Small intestine (tissue), 7 donors: ENCODE measurements at regions not wholly inside any gene's neighbourhood (a gene's known extent, or its start where the extent isn't known, plus 50 kb on each side); places are given as distances from the start of the nearest gene placed in this dataset.
A peak's percentile ranks its signal among the peaks of the same experiment; 100 is the strongest.

Experiments
- DNase-seq, 2 donors: peaks; one replicate each; pipeline versions ENCODE4 v3.0.0 to v3.0.0-alpha.2; 2013
- FAIRE-seq: peaks from 2 replicates; lab custom pipeline; 2012; peaks lifted over from hg19 to GRCh38; lab: Jason Lieb, UNC
- H3K27ac ChIP-seq, 3 donors: one replicate each; pipeline ENCODE4 v1.5.1; 2013; ENCODE audit warnings: low read length in 2 of 3, mild to moderate bottlenecking in 2 of 3, control low read depth in 1 of 3, inconsistent platforms in 1 of 3, low read depth in 1 of 3, moderate library complexity in 1 of 3
- H3K27me3 ChIP-seq, 3 donors: one replicate each; pipeline ENCODE4 v1.6.1; 2013; ENCODE audit warnings: low read length in 3 of 3, inconsistent platforms in 1 of 3; ENCODE audit not compliant: control insufficient read depth in 3 of 3, insufficient read depth in 3 of 3
- H3K36me3 ChIP-seq, 3 donors: one replicate each; pipeline ENCODE4 v1.6.1; 2013; ENCODE audit warnings: low read length in 3 of 3, inconsistent platforms in 1 of 3, low read depth in 1 of 3, mild to moderate bottlenecking in 1 of 3, moderate library complexity in 1 of 3; ENCODE audit not compliant: control insufficient read depth in 3 of 3, insufficient read depth in 2 of 3
- H3K4me1 ChIP-seq, 3 donors: one replicate each; pipeline ENCODE4 v1.6.1; 2013; ENCODE audit warnings: low read length in 2 of 3, inconsistent platforms in 1 of 3, low read depth in 1 of 3, mild to moderate bottlenecking in 1 of 3, moderate library complexity in 1 of 3; ENCODE audit not compliant: control insufficient read depth in 3 of 3, insufficient read depth in 2 of 3
- H3K4me3 ChIP-seq, 3 donors: one replicate each; pipeline ENCODE4 v1.5.1; 2013; ENCODE audit warnings: low read length in 3 of 3, control low read depth in 1 of 3, inconsistent platforms in 1 of 3, low read depth in 1 of 3, mild to moderate bottlenecking in 1 of 3, moderate library complexity in 1 of 3
- H3K9me3 ChIP-seq, 2 donors: one replicate each; pipeline ENCODE4 v1.6.1; 2013; ENCODE audit warnings: low read depth in 1 of 2, low read length in 1 of 2; ENCODE audit not compliant: control insufficient read depth in 2 of 2, insufficient read depth in 1 of 2
- WGBS, 3 donors: extraction: QIAGEN DNeasy Blood & Tissue Kit; methylation state at CpG; one replicate each; pipeline ENCODE4 v1.1.7; 2013; 5-methylcytosine and 5-hydroxymethylcytosine counted together
- donor health status: healthy with polysubstance abuse.
- donor health status: control.
- donor health status: control.
- donor health status: Bipolar disorder and iron deficiency.
- donor health status: healthy.

DNA sequence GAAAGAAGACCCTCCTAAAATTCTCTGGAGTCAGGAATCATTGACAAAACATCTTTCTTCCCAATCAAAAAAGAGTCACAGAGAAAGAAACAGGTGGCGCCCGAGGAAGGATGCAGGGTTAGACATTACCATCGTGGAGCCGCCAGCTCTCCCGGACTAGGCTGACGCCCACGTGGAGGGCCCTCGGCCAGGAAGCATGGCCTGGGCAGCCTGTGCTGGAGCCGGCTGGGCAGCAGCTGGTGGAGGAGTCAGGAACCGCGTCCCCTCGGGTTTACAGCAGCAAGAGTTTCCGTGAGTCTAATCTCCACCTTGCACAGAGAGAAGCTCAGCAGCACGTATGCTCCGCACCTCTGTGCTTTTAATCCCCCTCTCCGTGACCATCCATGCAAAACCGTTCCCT, 533.7 kb upstream of the ATP11B start:
- DNase-seq, result no peak
- 40 to 44% (median 42%) methylated on average over 17 of the region's 17 CpGs for WGBS, 3 donors
- peaks cover 0 to 9% (median 3%) of the 10 kb centered on the region in 3 donors for H3K27me3 ChIP-seq
- no peak overlapping the region for H3K27ac ChIP-seq
- H3K4me3 ChIP-seq, result no peak overlapping the region
- no peaks in the 10 kb centered on the region for H3K36me3 ChIP-seq
- no peak for FAIRE-seq
- no peaks in the 10 kb centered on the region for H3K9me3 ChIP-seq
- H3K4me1 ChIP-seq, result no peaks in the 10 kb centered on the region

DNA sequence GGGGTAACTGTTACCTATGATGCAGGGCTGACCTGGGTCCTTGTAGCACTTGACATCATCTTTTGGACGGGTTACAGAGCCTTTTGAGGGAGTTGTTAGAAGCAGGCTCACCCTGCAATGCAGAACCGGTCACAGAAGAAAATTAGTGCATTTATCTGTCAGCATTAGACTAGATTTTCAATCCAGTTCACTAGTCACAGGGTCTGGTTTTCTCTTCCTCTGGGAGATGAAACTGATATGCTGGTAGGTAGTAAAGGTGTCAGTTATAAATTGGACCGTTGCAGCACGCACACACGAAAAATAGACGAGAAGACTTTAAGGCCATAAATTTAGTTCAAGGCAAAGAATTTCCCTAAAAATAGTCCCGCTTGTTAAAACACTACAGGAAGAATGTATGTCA, 532.3 kb upstream of the ATP11B start:
- peaks cover 0 to 9% (median 3%) of the 10 kb centered on the region in 3 donors for H3K27me3 ChIP-seq
- H3K27ac ChIP-seq, result no peak overlapping the region
- no peaks in the 10 kb centered on the region for H3K4me1 ChIP-seq
- no peaks in the 10 kb centered on the region for H3K9me3 ChIP-seq
- 66 to 68% (median 67%) methylated on average over 7 of the region's 7 CpGs for WGBS, 3 donors
- H3K4me3 ChIP-seq, result no peak overlapping the region
- DNase-seq, result no peak
- no peak for FAIRE-seq
- no peaks in the 10 kb centered on the region for H3K36me3 ChIP-seq

DNA sequence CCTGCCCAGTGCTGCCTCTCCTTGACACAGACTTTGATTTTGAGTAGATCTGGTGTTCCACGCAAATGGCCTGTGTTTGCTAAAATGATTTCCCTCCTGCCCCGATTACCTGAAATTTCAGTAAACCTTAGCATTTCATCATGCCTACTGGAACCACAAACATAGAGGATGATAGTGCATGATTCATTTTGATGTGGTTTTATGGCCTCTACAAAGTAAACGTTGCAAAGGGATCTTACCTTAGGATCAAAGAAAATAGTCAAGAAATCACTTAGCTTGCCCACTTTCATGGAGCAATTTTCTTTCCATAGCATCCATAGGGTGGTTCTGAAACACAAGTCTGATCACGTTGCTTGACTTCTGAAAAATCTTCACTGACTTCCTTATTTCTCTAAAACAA, 524.6 kb upstream of the ATP11B start:
- Histone ChIP-seq H3K36me3 (no peaks in the 10 kb centered on the region), H3K4me1 (no peaks in the 10 kb centered on the region), H3K27me3 (peaks cover 0 to 3% (median 0%) of the 10 kb centered on the region in 3 donors), H3K4me3 (no peak overlapping the region), H3K9me3 (no peaks in the 10 kb centered on the region), H3K27ac (no peak overlapping the region)
- no peak for FAIRE-seq
- DNase-seq, result no peak
- 46 to 67% (median 60%) methylated on average over 4 of the region's 4 CpGs for WGBS, 3 donors

DNA sequence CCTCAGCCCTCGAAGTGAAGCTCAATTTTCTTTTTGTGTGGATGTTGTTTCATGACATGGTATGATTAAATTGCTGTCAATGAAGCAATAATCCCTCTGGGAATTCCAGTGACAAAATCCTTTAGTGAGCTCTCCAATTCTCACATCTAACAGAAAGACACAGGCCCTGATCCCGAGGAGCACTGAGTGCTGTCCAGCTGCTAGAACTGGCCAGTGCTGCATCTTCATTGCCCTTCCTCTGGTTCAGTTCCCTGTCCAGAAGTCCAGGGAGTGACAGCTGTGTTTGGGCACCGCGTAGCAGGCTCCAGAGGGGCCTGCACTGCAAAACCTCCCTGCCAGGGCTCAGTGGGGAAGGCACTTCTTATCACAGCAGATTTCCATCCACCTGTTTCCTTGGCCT, 516.8 kb upstream of the ATP11B start:
- Histone ChIP-seq H3K4me3 (no peak overlapping the region), H3K27me3 (no peaks in the 10 kb centered on the region), H3K36me3 (no peaks in the 10 kb centered on the region), H3K27ac (no peak overlapping the region), H3K4me1 (no peaks in the 10 kb centered on the region), H3K9me3 (no peaks in the 10 kb centered on the region)
- FAIRE-seq, result no peak
- no peak for DNase-seq
- 34 to 52% (median 45%) methylated on average over 4 of the region's 4 CpGs for whole genome bisulfite sequencing, 3 donors

DNA sequence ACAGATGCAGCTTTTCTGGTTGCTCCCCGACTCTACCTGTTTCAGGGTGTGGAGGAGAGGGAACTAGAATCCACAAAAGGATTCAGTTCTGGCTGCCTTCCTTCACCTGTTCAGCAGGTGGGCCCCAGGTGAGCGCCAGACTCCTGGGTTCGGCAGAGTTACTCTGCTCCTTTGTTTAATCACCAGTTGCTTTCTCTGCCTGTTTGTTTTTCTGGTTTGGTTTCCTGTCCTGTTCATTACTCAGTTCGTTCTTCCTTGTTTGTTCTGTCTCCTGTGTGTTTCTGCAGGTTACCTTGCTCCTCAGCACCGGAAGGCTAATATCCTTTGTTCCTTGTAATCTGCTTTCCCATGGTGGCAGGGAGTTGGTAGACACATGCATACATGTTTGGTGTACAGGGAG, 508.5 kb upstream of the ATP11B start:
- DNase-seq (peak; percentile 1 to 34), FAIRE-seq (no peak)
- 17 to 39% (median 21%) methylated on average over 5 of the region's 5 CpGs for WGBS, 3 donors
- H3K27me3 ChIP-seq, result no peaks in the 10 kb centered on the region
- H3K4me1 ChIP-seq, result peaks cover 0 to 7% (median 0%) of the 10 kb centered on the region in 3 donors
- no peak overlapping the region for H3K4me3 ChIP-seq
- no peaks in the 10 kb centered on the region for H3K9me3 ChIP-seq
- H3K27ac ChIP-seq, result no peak overlapping the region
- no peaks in the 10 kb centered on the region for H3K36me3 ChIP-seq

DNA sequence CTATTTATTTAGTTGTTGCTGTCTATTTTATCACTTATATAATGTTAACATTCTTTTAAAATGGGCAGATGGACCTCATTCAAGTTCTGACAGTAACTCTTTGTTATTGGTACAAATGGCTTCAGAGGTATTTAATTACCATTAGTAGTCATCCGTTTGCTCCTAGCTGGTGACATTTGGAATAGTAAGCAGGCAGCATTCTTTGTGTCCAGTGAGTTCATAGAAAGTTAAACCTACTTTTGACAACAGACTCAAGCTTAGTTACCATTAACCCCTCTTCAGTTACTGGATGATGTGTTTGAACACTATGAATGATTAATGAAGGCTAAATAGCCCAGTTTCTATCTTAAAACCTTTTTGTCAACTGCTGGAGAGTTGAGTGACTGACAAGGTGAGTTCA, 500.7 kb upstream of the ATP11B start:
- peaks cover 0 to 2% (median 0%) of the 10 kb centered on the region in 3 donors for H3K27me3 ChIP-seq
- no peaks in the 10 kb centered on the region for H3K36me3 ChIP-seq
- WGBS, 3 donors, result 26 to 40% (median 39%) methylated on average over 1 of the region's 1 CpG
- no peak for DNase-seq
- no peak overlapping the region for H3K4me3 ChIP-seq
- H3K4me1 ChIP-seq, result no peaks in the 10 kb centered on the region
- H3K9me3 ChIP-seq, result no peaks in the 10 kb centered on the region
- no peak overlapping the region for H3K27ac ChIP-seq
- FAIRE-seq, result no peak

DNA sequence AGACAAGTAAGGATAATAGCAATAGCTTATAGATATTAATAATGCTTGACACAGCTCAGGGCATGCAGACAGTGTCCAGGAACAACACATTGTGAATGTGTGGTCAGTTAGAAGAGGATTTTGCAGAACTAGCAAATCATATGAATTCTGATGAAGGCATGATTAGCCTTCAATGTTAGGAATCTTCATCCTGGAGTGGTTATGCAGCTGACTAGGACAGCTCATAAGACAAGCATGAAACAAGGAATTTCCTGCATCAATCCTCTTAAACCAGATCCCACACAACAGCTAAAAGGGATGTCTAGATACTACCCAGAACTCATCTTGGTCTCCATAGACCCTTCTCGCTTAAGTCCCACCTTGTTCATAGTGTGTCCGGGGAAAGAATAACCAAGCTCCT, 499.0 kb upstream of the ATP11B start:
- Histone ChIP-seq H3K9me3 (no peaks in the 10 kb centered on the region), H3K36me3 (no peaks in the 10 kb centered on the region), H3K4me3 (no peak overlapping the region), H3K4me1 (no peaks in the 10 kb centered on the region), H3K27me3 (peaks cover 0 to 2% (median 0%) of the 10 kb centered on the region in 3 donors), H3K27ac (no peak overlapping the region)
- no peak for DNase-seq
- 93 to 96% (median 95%) methylated on average over 2 of the region's 2 CpGs for WGBS, 3 donors
- FAIRE-seq, result no peak

DNA sequence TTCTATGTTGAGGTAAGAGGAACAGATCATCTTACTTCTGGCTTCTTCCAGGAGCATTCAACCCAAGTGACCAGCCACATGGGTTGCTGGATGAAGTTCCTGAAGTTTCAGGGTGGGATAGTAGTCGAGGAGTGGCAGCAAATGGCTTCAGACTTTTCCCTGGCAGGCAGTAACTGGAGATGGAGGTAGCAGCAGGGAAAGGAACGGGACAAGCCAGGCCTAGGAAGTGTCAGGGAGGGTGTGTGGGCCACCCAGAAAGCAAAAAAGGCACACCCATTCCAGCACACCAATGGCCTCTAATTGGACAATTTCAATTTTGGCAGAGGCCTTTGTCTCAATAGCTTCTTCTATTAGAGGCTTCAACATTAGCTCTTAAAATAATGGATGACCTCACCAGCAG, 498.6 kb upstream of the ATP11B start:
- Histone ChIP-seq H3K27ac (no peak overlapping the region), H3K27me3 (peaks cover 0 to 2% (median 0%) of the 10 kb centered on the region in 3 donors), H3K36me3 (no peaks in the 10 kb centered on the region), H3K4me3 (no peak overlapping the region), H3K9me3 (no peaks in the 10 kb centered on the region), H3K4me1 (no peaks in the 10 kb centered on the region)
- WGBS, 3 donors, result 42 to 56% (median 44%) methylated on average over 2 of the region's 2 CpGs
- DNase-seq, result no peak
- no peak for FAIRE-seq

DNA sequence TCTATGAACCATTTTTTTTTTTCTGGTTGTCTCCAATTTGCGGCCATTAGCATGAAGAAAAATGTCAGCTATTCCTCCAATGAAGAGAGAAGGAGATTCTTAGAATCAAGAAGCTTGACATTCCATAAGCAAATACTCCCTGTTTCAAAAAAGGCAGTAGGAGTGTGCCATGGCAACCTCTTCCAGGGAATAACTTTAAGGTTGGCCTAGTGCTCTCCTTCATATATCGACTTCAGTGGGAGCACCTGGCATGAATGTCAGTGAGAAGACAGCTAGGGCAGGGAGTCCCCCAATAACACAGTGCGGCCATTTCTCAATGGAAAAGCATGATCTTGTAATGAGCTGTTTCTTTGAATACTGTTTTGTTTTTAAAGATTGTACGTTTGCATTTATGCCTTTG, 493.0 kb upstream of the ATP11B start:
- WGBS, 3 donors, result 76 to 86% (median 81%) methylated on average over 4 of the region's 4 CpGs
- H3K36me3 ChIP-seq, result no peaks in the 10 kb centered on the region
- DNase-seq (no peak), FAIRE-seq (no peak)
- no peak overlapping the region for H3K4me3 ChIP-seq
- H3K9me3 ChIP-seq, result no peaks in the 10 kb centered on the region
- H3K4me1 ChIP-seq, result no peaks in the 10 kb centered on the region
- no peak overlapping the region for H3K27ac ChIP-seq
- H3K27me3 ChIP-seq, result no peaks in the 10 kb centered on the region
